NCI-H1436 treated with DMSO at 0.1 percent for 48 hours (cell line): ENCODE measurements at regions not wholly inside any gene's neighbourhood (a gene's known extent, or its start where the extent isn't known, plus 50 kb on each side); places are given as distances from the start of the nearest gene placed in this dataset.
"Not testable (repeated sequence)": the region's sequence is repeated elsewhere in the genome, so short reads cannot be mapped to it uniquely, and the experiment has no call there.

Source experiments
- DNase-seq: peaks from one replicate; lab custom pipeline; 2025; lab: John Stamatoyannopoulos, UW

GRCh38 chr6:134821928-134822864 is 127.7 kb downstream of the ALDH8A1 start:
- DNase-seq, result no peak

- DNase-seq, result no peak
These were observed 128.5 kb downstream of the ALDH8A1 start for GRCh38 chr6:134821397-134821796.

- DNase-seq, result no peak
These were observed 129.8 kb downstream of the ALDH8A1 start for GRCh38 chr6:134819863-134820800.

GRCh38 chr6:134819236-134819635 is 130.7 kb downstream of the ALDH8A1 start:
- DNase-seq, result no peak

- no peak for DNase-seq
These were observed 132.5 kb downstream of the ALDH8A1 start for GRCh38 chr6:134817448-134817847.

- no peak for DNase-seq
These were observed 133.1 kb downstream of the ALDH8A1 start for GRCh38 chr6:134816780-134817179.

GRCh38 chr6:134816300-134816699 is 133.6 kb downstream of the ALDH8A1 start:
- no peak for DNase-seq

- DNase-seq, result no peak
These were observed 135.7 kb downstream of the ALDH8A1 start for GRCh38 chr6:134814076-134814695.

DNA sequence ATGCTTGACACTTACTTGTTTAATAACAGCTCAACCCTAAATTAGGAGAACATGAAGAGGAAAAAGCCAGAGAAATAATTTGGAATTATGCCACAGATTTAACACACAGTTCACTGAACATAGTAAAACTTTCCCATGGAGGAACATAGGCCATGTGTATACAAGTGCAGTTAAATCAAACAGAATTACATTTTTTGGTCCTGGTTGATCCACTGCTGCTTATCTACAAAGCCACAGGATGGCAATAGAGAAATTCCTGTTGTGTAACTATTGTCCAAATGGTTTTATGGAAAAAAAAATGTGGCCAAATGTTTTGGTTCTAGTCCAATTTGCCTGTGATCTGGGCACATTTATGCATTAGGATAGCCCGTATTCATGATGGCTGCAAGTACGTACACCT is 136.8 kb downstream of the ALDH8A1 start:
- DNase-seq, result no peak

- no peak for DNase-seq
These were observed 139.5 kb downstream of the ALDH8A1 start for GRCh38 chr6:134810402-134810801.

DNA sequence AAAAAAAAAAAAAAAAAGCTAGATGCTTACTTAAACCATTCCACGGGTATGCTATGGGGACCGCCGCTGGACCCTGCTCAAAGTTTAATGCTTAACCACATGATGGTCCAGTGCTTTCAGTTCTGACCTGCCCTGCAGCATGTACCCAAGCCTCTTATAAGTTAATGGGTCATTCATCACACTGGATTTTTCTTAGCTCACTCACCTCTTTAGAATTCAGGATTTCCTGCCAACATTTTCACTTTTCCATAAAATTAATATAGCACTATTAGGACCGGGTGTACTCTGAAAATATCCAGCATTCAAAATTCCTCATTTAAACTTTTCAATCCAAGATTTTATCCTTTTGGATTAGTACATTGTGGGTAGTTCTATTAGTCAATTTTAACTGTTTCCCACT is 140.8 kb downstream of the ALDH8A1 start:
- DNase-seq, result no peak

- no peak for DNase-seq
These were observed 143.6 kb downstream of the ALDH8A1 start for GRCh38 chr6:134806180-134806798.

- DNase-seq, result no peak
These were observed 144.7 kb downstream of the ALDH8A1 start for GRCh38 chr6:134805168-134805567.

GRCh38 chr6:134804311-134804710 is 145.6 kb downstream of the ALDH8A1 start:
- not testable (repeated sequence) for DNase-seq

DNA sequence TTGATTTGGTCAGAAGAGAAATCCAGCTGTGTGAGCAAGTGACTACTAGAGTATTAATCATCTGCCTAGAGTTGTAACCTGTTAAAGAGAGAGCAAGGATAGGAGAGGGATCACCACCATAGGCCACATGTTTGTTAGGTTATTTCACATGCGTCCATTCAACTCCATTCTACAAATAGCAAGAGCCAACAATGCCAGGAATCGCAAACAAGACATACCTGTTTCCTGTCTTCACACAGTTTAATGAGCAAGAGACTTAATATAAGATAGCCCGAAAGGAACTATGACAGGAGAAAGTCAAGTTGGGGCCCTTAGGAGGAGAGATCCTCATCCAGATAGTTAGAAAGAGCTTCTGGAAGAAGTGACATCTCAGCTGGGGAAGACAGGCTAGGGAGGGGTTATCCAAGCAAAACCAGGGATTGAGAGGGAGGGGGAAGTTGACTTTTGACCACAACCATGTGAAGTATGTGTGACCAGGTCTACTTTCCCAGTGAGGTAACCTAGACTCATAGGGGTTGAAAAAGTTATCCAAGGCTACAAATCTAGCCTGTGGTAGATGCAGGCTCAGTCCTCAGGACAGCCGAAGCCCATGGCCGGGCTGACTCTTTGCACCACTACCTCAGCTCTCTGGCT is 147.4 kb downstream of the ALDH8A1 start:
- no peak for DNase-seq

DNA sequence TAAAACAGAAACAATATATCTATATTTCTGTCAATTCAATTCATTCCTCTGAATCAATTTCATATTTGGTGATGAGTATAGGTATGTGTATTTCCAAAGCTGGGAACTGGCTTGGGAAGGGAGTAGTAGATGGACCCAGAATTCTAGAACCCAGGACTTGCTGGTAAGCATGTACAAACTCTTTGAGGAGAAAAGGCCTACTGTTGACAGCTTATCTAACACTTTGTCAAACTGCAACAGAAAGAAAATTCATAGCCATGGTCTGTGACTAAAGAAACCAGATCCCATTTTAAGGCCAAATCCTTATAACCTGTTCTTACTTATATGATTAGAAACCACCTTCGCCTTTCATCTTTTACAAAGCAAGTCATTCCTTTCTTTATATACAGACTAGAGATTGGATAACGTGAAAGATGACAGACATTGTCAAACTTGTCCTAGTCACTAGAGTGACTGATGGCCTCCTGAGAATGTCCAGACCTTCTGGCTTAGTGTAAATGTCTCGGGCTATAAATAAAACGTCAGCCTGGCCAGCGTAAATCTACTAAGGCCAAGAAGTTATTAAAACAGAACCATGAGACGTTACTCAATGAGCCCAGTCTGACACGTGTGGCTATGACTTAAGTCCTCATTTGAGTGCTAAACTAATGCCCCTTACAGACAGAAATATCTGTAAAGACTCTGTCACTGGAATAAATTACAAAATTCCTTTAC is 152.3 kb downstream of the ALDH8A1 start:
- no peak for DNase-seq

GRCh38 chr6:134795691-134796090 is 154.2 kb downstream of the ALDH8A1 start:
- DNase-seq, result no peak

DNA sequence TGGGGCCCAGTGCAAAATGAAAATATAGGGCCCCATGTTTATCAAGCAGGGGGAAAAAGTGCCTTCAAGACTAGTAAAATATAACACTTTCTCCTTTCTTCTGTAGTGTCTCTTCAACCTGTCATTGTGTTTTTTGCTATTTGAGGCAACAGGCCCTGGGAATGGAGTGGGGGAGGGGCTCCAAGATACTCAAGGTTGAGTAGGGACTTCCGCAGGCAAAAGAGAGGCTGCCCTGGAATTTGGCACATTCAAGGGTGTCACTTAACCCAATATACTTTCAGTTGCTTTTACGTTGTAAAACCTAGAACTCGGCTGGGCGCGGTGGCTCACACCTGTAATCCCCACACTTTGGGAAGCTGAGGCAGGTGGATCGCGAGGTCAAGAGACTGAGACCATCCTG is 154.9 kb downstream of the ALDH8A1 start:
- DNase-seq, result no peak

DNA sequence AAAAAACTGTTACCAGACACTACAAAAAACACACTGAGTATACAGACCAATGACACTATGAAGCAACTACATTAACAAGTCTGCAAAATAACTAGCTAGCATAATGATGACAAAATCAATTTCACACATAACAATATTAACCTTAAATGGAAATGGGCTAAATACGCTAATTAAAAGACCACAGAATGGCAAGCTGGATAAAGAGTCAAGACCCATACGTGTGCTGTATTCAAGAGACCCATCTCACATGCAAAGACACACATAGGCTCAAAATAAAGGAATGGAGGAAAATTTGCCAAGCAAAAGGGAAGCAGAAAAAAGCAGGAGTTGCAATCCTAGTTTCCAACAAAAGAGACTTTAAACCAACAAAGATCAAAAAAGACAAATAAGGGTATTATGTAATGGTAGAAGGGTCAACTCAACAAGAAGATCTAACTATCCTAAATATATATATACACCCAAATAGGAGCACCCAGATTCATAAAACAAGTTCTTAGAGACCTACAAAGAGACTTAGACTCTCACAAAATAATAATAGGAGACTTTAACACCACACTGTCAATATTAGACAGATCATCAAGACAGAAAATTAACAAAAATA is 158.6 kb downstream of the ALDH8A1 start:
- not testable (repeated sequence) for DNase-seq

GRCh38 chr6:134787261-134787877 is 162.5 kb downstream of the ALDH8A1 start:
- no peak for DNase-seq
